Smooth muscle cell (in vitro differentiated cells): ENCODE measurements at regions not wholly inside any gene's neighbourhood (a gene's known extent, or its start where the extent isn't known, plus 50 kb on each side); places are given as distances from the start of the nearest gene placed in this dataset.
"Not testable (repeated sequence)": the region's sequence is repeated elsewhere in the genome, so short reads cannot be mapped to it uniquely, and the experiment has no call there.

Source experiments
- DNase-seq: peaks from one replicate; lab custom pipeline; 2025; ENCODE audit not compliant: unreplicated experiment; lab: John Stamatoyannopoulos, UW
- H2AFZ ChIP-seq: fragments of 200-600 bp; sonication (generic); 2 replicates; pipeline ENCODE4 v1.6.0; 2016; ENCODE audit warnings: antibody characterized with exemption, low read depth, mild to moderate bottlenecking
- H3F3A ChIP-seq: fragments of 200-600 bp; sonication (generic); 2 replicates; pipeline ENCODE4 v1.6.0; 2017; ENCODE audit warnings: antibody characterized with exemption, low read depth
- H3K27ac ChIP-seq: fragments of 200-600 bp; sonication (generic); 2 replicates; pipeline ENCODE4 v1.5.1; 2016; ENCODE audit warnings: low read depth, mild to moderate bottlenecking
- H3K27me3 ChIP-seq: fragments of 200-600 bp; sonication (generic); 2 replicates; pipeline ENCODE4 v1.6.1; 2016; ENCODE audit warnings: low read depth, mild to moderate bottlenecking
- H3K36me3 ChIP-seq: fragments of 200-600 bp; sonication (generic); 2 replicates; pipeline ENCODE4 v1.5.1; 2016; ENCODE audit warnings: low read depth
- H3K4me1 ChIP-seq: fragments of 200-600 bp; sonication (generic); 2 replicates; pipeline ENCODE4 v1.5.1; 2016; ENCODE audit warnings: low read depth
- H3K4me2 ChIP-seq: fragments of 200-600 bp; sonication (generic); 2 replicates; pipeline ENCODE4 v1.6.0; 2016; ENCODE audit warnings: mild to moderate bottlenecking
- H3K4me3 ChIP-seq: fragments of 200-600 bp; sonication (generic); 2 replicates; pipeline ENCODE4 v1.5.1; 2016; ENCODE audit warnings: mild to moderate bottlenecking
- H3K79me2 ChIP-seq: fragments of 200-600 bp; sonication (generic); 2 replicates; pipeline ENCODE4 v1.6.0; 2016; ENCODE audit warnings: low read depth, mild to moderate bottlenecking
- H3K9ac ChIP-seq: fragments of 200-600 bp; sonication (generic); 2 replicates; pipeline ENCODE4 v1.6.0; 2016; ENCODE audit warnings: low read depth
- H3K9me3 ChIP-seq: fragments of 200-600 bp; sonication (generic); replicated peaks from 2 replicates; pipeline ENCODE4 v1.5.1; 2016; ENCODE audit warnings: low read depth
- H4K20me1 ChIP-seq: fragments of 200-600 bp; sonication (generic); 2 replicates; pipeline ENCODE4 v1.6.0; 2016; ENCODE audit warnings: low read depth
- CTCF ChIP-seq: fragments of 200-600 bp; sonication (generic); IDR thresholded peaks from 2 replicates; pipeline ENCODE4 v1.5.1; 2017; ENCODE audit warnings: borderline replicate concordance, mild to moderate bottlenecking, antibody characterized with exemption; ENCODE audit not compliant: insufficient read depth, poor library complexity, severe bottlenecking
- WGBS: methylation state at CpG from one replicate; pipeline ENCODE4 v1.1.7; 2016; ENCODE audit warnings: low lambda C conversion rate; 5-methylcytosine and 5-hydroxymethylcytosine counted together

- Histone ChIP-seq H2AFZ (no peak overlapping the region), H3K9me3 (no peaks in the 10 kb centered on the region), H3K27me3 (no peaks in the 10 kb centered on the region), H4K20me1 (no peaks in the 10 kb centered on the region), H3K4me3 (no peak overlapping the region), H3K4me1 (no peaks in the 10 kb centered on the region), H3F3A (no peaks in the 10 kb centered on the region), H3K27ac (no peak overlapping the region), H3K36me3 (no peaks in the 10 kb centered on the region), H3K4me2 (no peak overlapping the region), H3K9ac (no peak overlapping the region), H3K79me2 (no peaks in the 10 kb centered on the region)
- no peak for TF ChIP-seq CTCF
- no peak for DNase-seq
Measured at GRCh38 chr2:193076995-193077394, 882.3 kb upstream of the TMEFF2 start.

- TF ChIP-seq CTCF = no peak
- no peak for DNase-seq
- no peaks in the 10 kb centered on the region for H3K9me3 ChIP-seq
- no peaks in the 10 kb centered on the region for H4K20me1 ChIP-seq
- H2AFZ ChIP-seq = no peak overlapping the region
- no peak overlapping the region for H3K4me2 ChIP-seq
- 91% methylated on average over 2 of the region's 2 CpGs for WGBS
- H3K27ac ChIP-seq = no peak overlapping the region
- H3K4me3 ChIP-seq = no peak overlapping the region
- H3K4me1 ChIP-seq = no peaks in the 10 kb centered on the region
- no peaks in the 10 kb centered on the region for H3K27me3 ChIP-seq
- H3K9ac ChIP-seq = no peak overlapping the region
- H3F3A ChIP-seq = no peaks in the 10 kb centered on the region
- H3K36me3 ChIP-seq = no peaks in the 10 kb centered on the region
- no peaks in the 10 kb centered on the region for H3K79me2 ChIP-seq
Measured at GRCh38 chr2:193074933-193075332, 880.2 kb upstream of the TMEFF2 start.

- Histone ChIP-seq H4K20me1 (no peaks in the 10 kb centered on the region), H3K9me3 (no peaks in the 10 kb centered on the region), H3K4me2 (no peak overlapping the region), H3K79me2 (no peaks in the 10 kb centered on the region), H3K27me3 (no peaks in the 10 kb centered on the region), H3F3A (no peaks in the 10 kb centered on the region), H3K36me3 (no peaks in the 10 kb centered on the region), H3K4me3 (no peak overlapping the region), H3K9ac (no peak overlapping the region), H3K4me1 (no peaks in the 10 kb centered on the region), H3K27ac (no peak overlapping the region), H2AFZ (no peak overlapping the region)
- TF ChIP-seq CTCF = no peak
- no peak for DNase-seq
- 52% methylated on average over 3 of the region's 3 CpGs for WGBS
Measured at GRCh38 chr2:193072647-193073046, 877.9 kb upstream of the TMEFF2 start.

GRCh38 chr2:193025556-193025955 lies 830.8 kb upstream of the TMEFF2 start:
- DNase-seq, H3K4me3 ChIP-seq, H3K79me2 ChIP-seq, H3K27ac ChIP-seq, H3K4me2 ChIP-seq, H3K27me3 ChIP-seq, H4K20me1 ChIP-seq, H3K9ac ChIP-seq, H3F3A ChIP-seq, H3K4me1 ChIP-seq, H3K36me3 ChIP-seq, H2AFZ ChIP-seq, H3K9me3 ChIP-seq: not testable (repeated sequence)
- 70% methylated on average over 3 of the region's 3 CpGs for WGBS
